22Rv1 (cell line): ENCODE measurements at regions not wholly inside any gene's neighbourhood (a gene's known extent, or its start where the extent isn't known, plus 50 kb on each side); places are given as distances from the start of the nearest gene placed in this dataset.
"Not testable (repeated sequence)": the region's sequence is repeated elsewhere in the genome, so short reads cannot be mapped to it uniquely, and the experiment has no call there.

Source experiments
- H3K27ac ChIP-seq: fragments of 450-650 bp; 2 replicates; pipeline ENCODE4 v1.5.1; 2017
- ZFX ChIP-seq: fragments of 450-650 bp; IDR thresholded peaks from 2 replicates; pipeline ENCODE4 v1.6.1; 2017; ENCODE audit warnings: antibody characterized with exemption, borderline replicate concordance
- TF ChIP-seq, protein P1 (sequence below): fragments of 450-650 bp; IDR thresholded peaks from 2 replicates; pipeline ENCODE4 v1.5.1; 2017; ENCODE audit warnings: mild to moderate bottlenecking

DNA sequence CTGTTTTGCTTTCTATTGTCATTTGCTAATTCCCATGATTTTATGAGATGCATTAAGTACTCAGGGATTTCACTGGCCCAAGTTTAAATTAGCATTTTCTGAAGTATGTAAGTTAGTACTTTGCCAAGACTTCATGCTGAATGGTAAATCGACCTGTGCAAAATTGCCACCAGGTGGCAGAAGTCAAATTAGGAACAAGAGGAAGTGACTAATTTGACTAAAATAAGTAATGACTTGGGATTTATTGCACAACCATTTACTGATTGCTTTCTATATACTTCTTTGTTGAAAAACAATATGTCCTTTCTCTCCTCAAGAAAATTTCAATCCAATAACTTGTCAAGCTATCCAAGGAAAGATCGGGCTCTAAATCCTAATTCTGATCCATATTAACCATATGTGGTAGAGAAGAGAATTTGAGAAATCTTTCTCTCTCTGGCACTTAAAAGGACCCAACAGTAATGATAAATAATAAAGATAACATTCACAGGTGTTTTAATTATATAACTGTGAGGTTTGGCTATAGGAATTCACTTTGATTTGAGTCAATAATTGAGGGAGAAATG, 253.7 kb upstream of the CHORDC1 start:
- TF ChIP-seq ZFX, result no peak
- TF ChIP-seq, protein P1, sequence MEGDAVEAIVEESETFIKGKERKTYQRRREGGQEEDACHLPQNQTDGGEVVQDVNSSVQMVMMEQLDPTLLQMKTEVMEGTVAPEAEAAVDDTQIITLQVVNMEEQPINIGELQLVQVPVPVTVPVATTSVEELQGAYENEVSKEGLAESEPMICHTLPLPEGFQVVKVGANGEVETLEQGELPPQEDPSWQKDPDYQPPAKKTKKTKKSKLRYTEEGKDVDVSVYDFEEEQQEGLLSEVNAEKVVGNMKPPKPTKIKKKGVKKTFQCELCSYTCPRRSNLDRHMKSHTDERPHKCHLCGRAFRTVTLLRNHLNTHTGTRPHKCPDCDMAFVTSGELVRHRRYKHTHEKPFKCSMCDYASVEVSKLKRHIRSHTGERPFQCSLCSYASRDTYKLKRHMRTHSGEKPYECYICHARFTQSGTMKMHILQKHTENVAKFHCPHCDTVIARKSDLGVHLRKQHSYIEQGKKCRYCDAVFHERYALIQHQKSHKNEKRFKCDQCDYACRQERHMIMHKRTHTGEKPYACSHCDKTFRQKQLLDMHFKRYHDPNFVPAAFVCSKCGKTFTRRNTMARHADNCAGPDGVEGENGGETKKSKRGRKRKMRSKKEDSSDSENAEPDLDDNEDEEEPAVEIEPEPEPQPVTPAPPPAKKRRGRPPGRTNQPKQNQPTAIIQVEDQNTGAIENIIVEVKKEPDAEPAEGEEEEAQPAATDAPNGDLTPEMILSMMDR, result peak; percentile 78
- no peak overlapping the region for H3K27ac ChIP-seq

GRCh38 chr11:90468923-90469322, 246.1 kb upstream of the CHORDC1 start:
- no peak overlapping the region for H3K27ac ChIP-seq
- TF ChIP-seq, protein P1, result no peak
- no peak for TF ChIP-seq ZFX

- TF ChIP-seq ZFX, result no peak
- TF ChIP-seq, protein P1, result no peak
- no peak overlapping the region for H3K27ac ChIP-seq
Measured at GRCh38 chr11:90465553-90465952, 242.7 kb upstream of the CHORDC1 start.

GRCh38 chr11:90455347-90455920, 232.6 kb upstream of the CHORDC1 start:
- H3K27ac ChIP-seq, result not testable (repeated sequence)

DNA sequence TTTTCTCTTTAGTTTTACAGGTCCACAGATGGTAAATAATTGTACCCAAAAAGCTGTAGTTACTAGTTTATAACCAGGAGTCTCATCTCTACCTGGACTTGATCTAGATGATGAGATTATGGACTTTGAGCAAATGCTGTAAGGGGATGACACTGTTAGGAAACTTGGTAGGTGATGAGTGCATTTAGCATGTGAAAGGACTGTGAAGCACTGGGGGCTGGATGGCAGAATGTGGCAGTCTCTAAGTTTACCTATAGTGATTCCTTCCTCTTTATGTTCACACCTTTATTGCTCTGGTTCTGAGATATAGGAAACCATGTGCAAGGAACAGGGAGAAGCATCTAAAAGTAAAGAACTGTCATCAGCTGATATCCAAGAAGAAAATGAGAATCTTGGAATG, 230.7 kb upstream of the CHORDC1 start:
- no peak overlapping the region for H3K27ac ChIP-seq
- TF ChIP-seq, protein P1, result no peak
- no peak for TF ChIP-seq ZFX

- no peak overlapping the region for H3K27ac ChIP-seq
- TF ChIP-seq, protein P1, result no peak
- TF ChIP-seq ZFX, result no peak
Measured at GRCh38 chr11:90449606-90450005, 226.8 kb upstream of the CHORDC1 start.

DNA sequence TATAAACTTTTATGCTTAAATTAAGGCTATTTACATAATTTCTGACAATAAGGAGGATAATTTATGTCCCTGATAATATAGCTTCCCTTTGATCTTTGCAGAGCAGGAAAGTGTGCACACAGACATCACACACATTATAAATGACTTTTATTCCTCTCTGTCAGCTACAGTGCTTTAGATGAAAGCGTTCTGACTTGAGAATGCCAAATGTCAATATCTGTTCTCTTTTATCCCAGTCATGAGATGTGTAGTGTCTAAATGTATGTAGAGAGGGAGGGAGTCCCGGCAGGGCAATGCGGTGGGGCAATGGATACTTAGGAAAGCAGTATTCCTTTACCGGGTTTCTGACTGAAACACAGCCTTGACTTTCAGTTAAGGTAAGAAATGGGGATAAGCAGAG, 225.4 kb upstream of the CHORDC1 start:
- no peak for TF ChIP-seq ZFX
- TF ChIP-seq, protein P1, result no peak
- no peak overlapping the region for H3K27ac ChIP-seq

DNA sequence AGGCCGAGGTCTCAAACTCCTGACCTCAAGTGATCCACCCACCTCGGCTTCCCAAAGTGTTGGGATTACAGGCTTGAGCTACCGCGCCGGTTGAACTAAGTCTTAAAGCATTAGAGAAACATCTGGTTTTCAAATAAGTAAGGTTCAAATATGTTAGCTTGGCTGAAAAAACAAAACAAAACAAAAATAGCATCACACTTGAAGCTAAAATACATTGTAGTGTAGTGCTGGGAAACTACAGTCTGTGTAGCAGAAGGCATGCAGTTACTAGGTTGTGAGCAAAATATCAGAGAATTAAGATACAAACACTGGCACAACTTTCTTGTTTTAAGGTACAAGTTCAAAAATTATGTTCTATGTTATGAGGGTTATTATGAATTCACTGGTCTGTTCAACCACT, 224.8 kb upstream of the CHORDC1 start:
- H3K27ac ChIP-seq, result no peak overlapping the region
- no peak for TF ChIP-seq ZFX
- TF ChIP-seq, protein P1, result no peak
